ENCODE measurements at regions not wholly inside any gene's neighbourhood (a gene's known extent, or its start where the extent isn't known, plus 50 kb on each side); places are given as distances from the start of the nearest gene placed in this dataset.

- TF ChIP-seq, protein P1, sequence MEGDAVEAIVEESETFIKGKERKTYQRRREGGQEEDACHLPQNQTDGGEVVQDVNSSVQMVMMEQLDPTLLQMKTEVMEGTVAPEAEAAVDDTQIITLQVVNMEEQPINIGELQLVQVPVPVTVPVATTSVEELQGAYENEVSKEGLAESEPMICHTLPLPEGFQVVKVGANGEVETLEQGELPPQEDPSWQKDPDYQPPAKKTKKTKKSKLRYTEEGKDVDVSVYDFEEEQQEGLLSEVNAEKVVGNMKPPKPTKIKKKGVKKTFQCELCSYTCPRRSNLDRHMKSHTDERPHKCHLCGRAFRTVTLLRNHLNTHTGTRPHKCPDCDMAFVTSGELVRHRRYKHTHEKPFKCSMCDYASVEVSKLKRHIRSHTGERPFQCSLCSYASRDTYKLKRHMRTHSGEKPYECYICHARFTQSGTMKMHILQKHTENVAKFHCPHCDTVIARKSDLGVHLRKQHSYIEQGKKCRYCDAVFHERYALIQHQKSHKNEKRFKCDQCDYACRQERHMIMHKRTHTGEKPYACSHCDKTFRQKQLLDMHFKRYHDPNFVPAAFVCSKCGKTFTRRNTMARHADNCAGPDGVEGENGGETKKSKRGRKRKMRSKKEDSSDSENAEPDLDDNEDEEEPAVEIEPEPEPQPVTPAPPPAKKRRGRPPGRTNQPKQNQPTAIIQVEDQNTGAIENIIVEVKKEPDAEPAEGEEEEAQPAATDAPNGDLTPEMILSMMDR (conservative IDR thresholded peaks at IDR 0.05; ENCODE audit: low read depth, low read length), result no peak
- no peak overlapping the region for H3K4me3 ChIP-seq (ENCODE audit: low read depth, low read length)
- no peak for DNase-seq (ENCODE audit: low read depth)
These were observed 58.0 kb upstream of the ITSN2 start for GRCh38 chr2:24418166-24418841.

DNA sequence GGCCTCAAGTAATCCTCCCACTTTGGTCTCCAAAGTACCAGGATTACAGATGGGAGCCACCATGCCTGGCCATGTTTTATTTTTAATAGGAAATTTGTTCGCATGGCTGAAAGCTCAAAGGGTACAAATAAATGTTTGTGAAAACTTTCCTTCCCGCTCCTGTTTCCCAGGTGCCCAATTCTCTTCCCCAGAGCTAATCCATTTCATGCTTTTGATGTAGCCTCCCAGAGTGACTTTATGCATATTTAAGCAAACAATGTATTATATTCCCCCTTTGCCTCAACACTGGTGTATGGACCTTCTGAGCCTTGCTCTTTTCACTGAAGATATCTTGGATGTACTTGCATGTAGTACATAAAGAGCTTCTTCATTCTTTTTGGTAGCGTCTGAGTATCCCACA is 52.5 kb upstream of the ITSN2 start:
- no peak overlapping the region for H3K4me3 ChIP-seq (ENCODE audit: low read depth, low read length)
- TF ChIP-seq, protein P1 (conservative IDR thresholded peaks at IDR 0.05; ENCODE audit: low read depth, low read length), result no peak

GRCh38 chr2:24411488-24412151 is 51.3 kb upstream of the ITSN2 start:
- no peak overlapping the region for H3K4me3 ChIP-seq (ENCODE audit: low read depth, low read length)
- TF ChIP-seq, protein P1 (conservative IDR thresholded peaks at IDR 0.05; ENCODE audit: low read depth, low read length), result no peak
- DNase-seq (ENCODE audit: low read depth), result no peak

More for the DNA sequence above, 52.5 kb upstream of the ITSN2 start:
- DNase-seq (ENCODE audit: low read depth), result no peak

DNA sequence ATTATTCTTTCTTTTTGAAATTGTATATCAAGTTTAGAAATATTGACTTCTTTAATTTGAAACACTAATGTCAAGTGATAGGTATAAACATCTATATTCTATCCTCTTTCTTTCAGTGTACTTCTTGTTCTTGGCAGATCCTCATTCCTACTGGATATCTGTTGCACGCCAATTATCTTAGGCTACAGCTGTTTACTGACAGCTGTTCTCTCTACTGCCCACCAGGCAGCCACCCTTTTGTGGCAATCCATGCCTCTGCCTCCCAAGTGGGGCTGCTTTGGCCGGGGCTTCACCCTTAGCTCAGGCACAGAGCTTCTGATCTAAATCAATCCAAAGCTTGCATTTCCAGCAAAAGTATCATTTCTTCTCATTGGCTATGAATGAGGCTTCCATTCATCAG is 50.6 kb upstream of the ITSN2 start:
- H3K4me3 ChIP-seq (ENCODE audit: low read depth, low read length), result no peak overlapping the region
- TF ChIP-seq, protein P1 (conservative IDR thresholded peaks at IDR 0.05; ENCODE audit: low read depth, low read length), result no peak
- DNase-seq (ENCODE audit: low read depth), result no peak

GRCh38 chr2:24409700-24410556 is 49.6 kb upstream of the ITSN2 start:
- TF ChIP-seq, protein P1 (conservative IDR thresholded peaks at IDR 0.05; ENCODE audit: low read depth, low read length), result peak; percentile 91
- no peak for DNase-seq (ENCODE audit: low read depth)
- no peak overlapping the region for H3K4me3 ChIP-seq (ENCODE audit: low read depth, low read length)

Data from epithelial cell of proximal tubule (primary cell).